K562 (cell line): ENCODE measurements at regions not wholly inside any gene's neighbourhood (a gene's known extent, or its start where the extent isn't known, plus 50 kb on each side); places are given as distances from the start of the nearest gene placed in this dataset.

Experiments
- ATAC-seq: fragments of 200-7000 bp; cut with Tn5 transposase; 3 replicates; pipeline ENCODE4 v1.9.1; 2020; ENCODE audit warnings: moderate library complexity
- BruUV-seq: library from RNA; stranded (reverse); fragments of 400-500 nt; replicated peaks from 2 replicates; lab custom pipeline; 2021; lab: Mats Ljungman, UMichigan
- CTCF ChIA-PET: fragments of 300-600 bp; formaldehyde crosslinking; extraction: SDS; loops from one replicate; lab custom pipeline; 2021; ENCODE audit warnings: low intra/inter-chr PET ratio; lab: Yijun Ruan, JAX
- POLR2A ChIA-PET: fragments of 300-600, 350-650 bp; sonication (Branson Sonifier 250); formaldehyde crosslinking; extraction: SDS; loops from one replicate; lab custom pipeline; 2021; ENCODE audit warnings: antibody characterized with exemption, inconsistent platforms; lab: Yijun Ruan, JAX
- DNase-seq, 4 experiments: peaks; one replicate each; pipeline versions ENCODE4 v3.0.0 to v3.0.0-alpha.2; 2011 to 2018; ENCODE audit warnings: low spot score in 3 of 4, mixed read lengths in 3 of 4; ENCODE audit errors: extremely low read depth in 1 of 4
- FAIRE-seq: peaks from 2 replicates; lab custom pipeline; 2011; peaks lifted over from hg19 to GRCh38; lab: Jason Lieb, UNC
- H2AFZ ChIP-seq: 2 replicates; pipeline ENCODE4 v1.6.0; 2011; ENCODE audit warnings: low read depth, low read length, control low read depth, inconsistent platforms
- H3K27ac ChIP-seq: fragments of 200-600 bp; 3 replicates; pipeline ENCODE4 v1.8.0; 2011; ENCODE audit warnings: low read depth, mild to moderate bottlenecking, control low read depth, inconsistent platforms, low read length, moderate library complexity, mixed read lengths; ENCODE audit errors: extremely low read depth
- H3K27me3 ChIP-seq, 2 experiments: fragments of 300-600 bp in 1 of 2; 2 replicates in 1 of 2; 3 replicates in 1 of 2; pipeline versions ENCODE4 v1.6.0 to v1.8.0; 2011; ENCODE audit warnings: inconsistent platforms in 2 of 2, low read length in 2 of 2, mild to moderate bottlenecking in 1 of 2, mixed read lengths in 1 of 2, moderate library complexity in 1 of 2; ENCODE audit not compliant: control insufficient read depth in 2 of 2, insufficient read depth in 2 of 2
- H3K36me3 ChIP-seq: fragments of 300-600 bp; 3 replicates; pipeline ENCODE4 v1.8.0; 2011; ENCODE audit warnings: mild to moderate bottlenecking, low read length, inconsistent platforms; ENCODE audit not compliant: control insufficient read depth, insufficient read depth
- H3K4me1 ChIP-seq, 2 experiments: fragments of 200-600 bp in 1 of 2; replicated peaks in 1 of 2; 2 replicates in 1 of 2; 3 replicates in 1 of 2; pipeline versions ENCODE4 v1.5.1 to v1.8.0; 2011; ENCODE audit warnings: inconsistent platforms in 2 of 2, low read length in 2 of 2, mild to moderate bottlenecking in 1 of 2, mixed read lengths in 1 of 2, moderate library complexity in 1 of 2; ENCODE audit not compliant: control insufficient read depth in 2 of 2, insufficient read depth in 2 of 2
- H3K4me2 ChIP-seq: 2 replicates; pipeline ENCODE4 v1.6.1; 2011; ENCODE audit warnings: low read length, control low read depth, inconsistent platforms, mixed read lengths; ENCODE audit not compliant: insufficient read depth
- H3K4me3 ChIP-seq: fragments of 200-600 bp; sonication (generic), shearing (Covaris generic); 2 replicates; pipeline ENCODE4 v1.5.1; 2016; ENCODE audit warnings: control low read depth, inconsistent platforms
- H3K79me2 ChIP-seq: fragments of 200-600 bp; 3 replicates; pipeline ENCODE4 v1.8.0; 2011; ENCODE audit warnings: low read length, inconsistent platforms; ENCODE audit not compliant: control insufficient read depth, insufficient read depth
- H3K9ac ChIP-seq, 2 experiments: 2 replicates each; pipeline versions ENCODE4 v1.6.0 to v1.6.1; 2011; ENCODE audit warnings: low read depth in 2 of 2, low read length in 2 of 2, control low read depth in 1 of 2, inconsistent platforms in 1 of 2, mild to moderate bottlenecking in 1 of 2, mixed read lengths in 1 of 2; ENCODE audit not compliant: insufficient read depth in 1 of 2
- H3K9me1 ChIP-seq: one replicate; pipeline ENCODE4 v1.6.0; 2011; ENCODE audit warnings: inconsistent platforms, mild to moderate bottlenecking, low read length, moderate library complexity; ENCODE audit not compliant: control insufficient read depth, insufficient read depth
- H3K9me3 ChIP-seq: replicated peaks from 2 replicates; pipeline ENCODE4 v1.5.1; 2011; ENCODE audit warnings: low read depth, low read length, inconsistent platforms; ENCODE audit not compliant: control insufficient read depth, insufficient read depth
- H4K20me1 ChIP-seq: replicated peaks from 2 replicates; pipeline ENCODE4 v1.6.1; 2011; ENCODE audit warnings: low read length, inconsistent platforms, mixed read lengths; ENCODE audit not compliant: control insufficient read depth, insufficient read depth
- BRF1 ChIP-seq: IDR thresholded peaks from 3 replicates; pipeline ENCODE4 v1.6.1; 2011; ENCODE audit warnings: borderline replicate concordance, mild to moderate bottlenecking; ENCODE audit not compliant: insufficient read length; ENCODE audit errors: extremely low read depth
- HNRNPH1 ChIP-seq: fragments of 200-400 bp; formaldehyde crosslinking; optimal IDR thresholded peaks from 2 replicates; pipeline ENCODE3; 2017; ENCODE audit warnings: low read depth, mild to moderate bottlenecking, low read length, moderate library complexity
- SNRNP70 ChIP-seq: fragments of 200-400 bp; formaldehyde crosslinking; optimal IDR thresholded peaks from 2 replicates; pipeline ENCODE3; 2017; ENCODE audit warnings: low read depth, low read length
- TRIM24 ChIP-seq, 2 experiments: fragments of 450-650 bp; IDR thresholded peaks; 2 replicates each; pipeline ENCODE4 v1.6.1; 2016
- ZBTB17 ChIP-seq: fragments of 450-650 bp; formaldehyde crosslinking; IDR thresholded peaks from 2 replicates; pipeline ENCODE4 v1.4.0; 2020; ENCODE audit warnings: mild to moderate bottlenecking
- ZBTB7A ChIP-seq: IDR thresholded peaks from 2 replicates; pipeline ENCODE4 v1.6.1; 2011; ENCODE audit warnings: low read depth, mild to moderate bottlenecking, low read length, moderate library complexity, borderline replicate concordance; ENCODE audit not compliant: control insufficient read depth
- ZEB2 ChIP-seq: fragments of 450-650 bp; IDR thresholded peaks from 2 replicates; pipeline ENCODE4 v1.6.1; 2016
- ZNF197 ChIP-seq: fragments of 200-800 bp; sonication (Bioruptor generic); IDR thresholded peaks from 2 replicates; pipeline ENCODE4 v1.6.1; 2016; ENCODE audit warnings: low read depth, missing genetic modification characterization, missing compliant biosample characterization
- ZNF3 ChIP-seq: fragments of 250-450 bp; sonication (Bioruptor Pico); IDR thresholded peaks from 2 replicates; pipeline ENCODE4 v1.5.0; 2021; ENCODE audit warnings: mild to moderate bottlenecking, moderate library complexity
- WGBS: fragments of 100-300 bp; shearing (Covaris generic); methylation state at CpG from one replicate; pipeline ENCODE4 v1.1.6; 2016; ENCODE audit warnings: low coverage, mixed read lengths; ENCODE audit not compliant: insufficient coverage; ENCODE audit errors: missing lambda C conversion rate; 5-methylcytosine and 5-hydroxymethylcytosine counted together
- in situ Hi-C: fragments of 300-500 bp; cut with MboI; formaldehyde crosslinking; loops from 4 replicates; pipeline ENCODE4 v1.15.0; 2018; ENCODE audit warnings: inconsistent platforms, mixed read lengths
- intact Hi-C: fragments of 100-400 bp; cut with micrococcal nuclease; formaldehyde crosslinking; loops from 2 replicates; pipeline ENCODE4 v1.14.2; 2022
- TF ChIP-seq, protein P1 (sequence below), 2 experiments: fragments of 450-650 bp; IDR thresholded peaks; 2 replicates each; pipeline ENCODE4 v1.6.1; 2016
- TF ChIP-seq, protein P2 (sequence below): sonication (generic); formaldehyde crosslinking; IDR thresholded peaks from 2 replicates; pipeline ENCODE4 v1.8.1; 2023; ENCODE audit warnings: mild to moderate bottlenecking, missing genetic modification reagents, moderate library complexity

DNA sequence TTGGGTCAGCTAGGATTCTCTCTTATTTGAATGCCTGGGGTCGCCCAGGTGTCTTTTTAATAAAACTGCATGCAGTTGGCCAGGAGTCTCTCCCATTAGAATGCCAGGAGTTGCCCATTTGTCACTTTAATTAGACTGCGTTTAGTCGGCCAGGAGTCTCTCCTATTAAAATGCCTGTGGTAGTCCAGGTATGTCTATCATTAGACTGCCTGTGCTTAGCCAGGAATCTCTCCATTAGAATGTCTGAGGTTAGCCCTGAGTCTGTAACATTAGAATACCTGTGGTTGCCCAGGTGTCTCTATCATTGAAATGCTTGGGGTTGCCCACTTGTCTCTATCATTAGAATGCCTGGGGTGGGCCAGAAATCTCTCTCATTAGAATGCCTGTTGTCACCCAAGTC is 1470.9 kb downstream of the UQCRFS1 start:
- no peaks in the 10 kb centered on the region for H3K4me1 ChIP-seq
- POLR2A ChIA-PET, result no interaction called here
- ATAC-seq (no peak), DNase-seq (no peak), FAIRE-seq (no peak)
- H3K4me2 ChIP-seq, result no peak overlapping the region
- BruUV-seq, result no TSS peak
- no peak overlapping the region for H3K9ac ChIP-seq
- no peaks in the 10 kb centered on the region for H4K20me1 ChIP-seq
- H3K9me3 ChIP-seq, result no peaks in the 10 kb centered on the region
- intact Hi-C loops (no loop called here), in situ Hi-C loops (no loop called here)
- no peaks in the 10 kb centered on the region for H3K79me2 ChIP-seq
- no peaks in the 10 kb centered on the region for H3K9me1 ChIP-seq
- H3K36me3 ChIP-seq, result no peaks in the 10 kb centered on the region
- H3K27ac ChIP-seq, result no peak overlapping the region
- H3K27me3 ChIP-seq, result no peaks in the 10 kb centered on the region
- no peak overlapping the region for H2AFZ ChIP-seq
- H3K4me3 ChIP-seq, result no peak overlapping the region
- 5% methylated on average over 3 of the region's 3 CpGs for WGBS
- CTCF ChIA-PET, result no interaction called here
- TF ChIP-seq TRIM24 (IDR thresholded peaks at IDR 0.05) (no peak), ZBTB17 (no peak), SNRNP70 (no peak), ZBTB7A (no peak), HNRNPH1 (no peak), BRF1 (no peak), ZNF3 (CRISPR knock-in tag) (no peak), ZNF197 (CRISPR knock-in tag) (no peak), ZEB2 (no peak)
- TF ChIP-seq, protein P1, sequence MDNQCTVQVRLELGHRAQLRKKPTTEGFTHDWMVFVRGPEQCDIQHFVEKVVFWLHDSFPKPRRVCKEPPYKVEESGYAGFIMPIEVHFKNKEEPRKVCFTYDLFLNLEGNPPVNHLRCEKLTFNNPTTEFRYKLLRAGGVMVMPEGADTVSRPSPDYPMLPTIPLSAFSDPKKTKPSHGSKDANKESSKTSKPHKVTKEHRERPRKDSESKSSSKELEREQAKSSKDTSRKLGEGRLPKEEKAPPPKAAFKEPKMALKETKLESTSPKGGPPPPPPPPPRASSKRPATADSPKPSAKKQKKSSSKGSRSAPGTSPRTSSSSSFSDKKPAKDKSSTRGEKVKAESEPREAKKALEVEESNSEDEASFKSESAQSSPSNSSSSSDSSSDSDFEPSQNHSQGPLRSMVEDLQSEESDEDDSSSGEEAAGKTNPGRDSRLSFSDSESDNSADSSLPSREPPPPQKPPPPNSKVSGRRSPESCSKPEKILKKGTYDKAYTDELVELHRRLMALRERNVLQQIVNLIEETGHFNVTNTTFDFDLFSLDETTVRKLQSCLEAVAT (IDR thresholded peaks at IDR 0.05), result no peak
- TF ChIP-seq, protein P2, sequence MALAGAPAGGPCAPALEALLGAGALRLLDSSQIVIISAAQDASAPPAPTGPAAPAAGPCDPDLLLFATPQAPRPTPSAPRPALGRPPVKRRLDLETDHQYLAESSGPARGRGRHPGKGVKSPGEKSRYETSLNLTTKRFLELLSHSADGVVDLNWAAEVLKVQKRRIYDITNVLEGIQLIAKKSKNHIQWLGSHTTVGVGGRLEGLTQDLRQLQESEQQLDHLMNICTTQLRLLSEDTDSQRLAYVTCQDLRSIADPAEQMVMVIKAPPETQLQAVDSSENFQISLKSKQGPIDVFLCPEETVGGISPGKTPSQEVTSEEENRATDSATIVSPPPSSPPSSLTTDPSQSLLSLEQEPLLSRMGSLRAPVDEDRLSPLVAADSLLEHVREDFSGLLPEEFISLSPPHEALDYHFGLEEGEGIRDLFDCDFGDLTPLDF, result no peak
